ENCODE measurements at regions not wholly inside any gene's neighbourhood (a gene's known extent, or its start where the extent isn't known, plus 50 kb on each side); places are given as distances from the start of the nearest gene placed in this dataset.

DNA sequence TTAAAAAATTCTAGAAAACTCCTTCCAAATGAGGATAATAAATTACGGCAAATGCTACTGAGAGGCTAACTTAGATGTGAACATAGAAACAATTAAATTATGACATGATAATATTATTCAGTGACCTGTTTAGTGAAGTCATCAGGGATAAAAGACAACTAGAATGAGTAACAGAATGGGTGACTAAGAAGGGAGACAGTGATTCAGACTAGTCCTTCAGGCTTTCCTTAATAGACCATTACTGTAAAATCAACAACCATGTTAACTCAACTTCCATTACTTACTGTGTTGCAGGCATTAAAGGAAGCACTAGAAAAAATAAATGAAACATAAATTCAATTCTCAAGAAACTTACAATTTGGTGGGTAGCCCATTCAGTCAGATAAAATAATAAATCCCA lies 543.9 kb upstream of the LRFN5 start (continued):
- TF ChIP-seq, protein P1, sequence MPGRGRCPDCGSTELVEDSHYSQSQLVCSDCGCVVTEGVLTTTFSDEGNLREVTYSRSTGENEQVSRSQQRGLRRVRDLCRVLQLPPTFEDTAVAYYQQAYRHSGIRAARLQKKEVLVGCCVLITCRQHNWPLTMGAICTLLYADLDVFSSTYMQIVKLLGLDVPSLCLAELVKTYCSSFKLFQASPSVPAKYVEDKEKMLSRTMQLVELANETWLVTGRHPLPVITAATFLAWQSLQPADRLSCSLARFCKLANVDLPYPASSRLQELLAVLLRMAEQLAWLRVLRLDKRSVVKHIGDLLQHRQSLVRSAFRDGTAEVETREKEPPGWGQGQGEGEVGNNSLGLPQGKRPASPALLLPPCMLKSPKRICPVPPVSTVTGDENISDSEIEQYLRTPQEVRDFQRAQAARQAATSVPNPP (CRISPR knock-in tag; IDR thresholded peaks at IDR 0.05) = no peak

DNA sequence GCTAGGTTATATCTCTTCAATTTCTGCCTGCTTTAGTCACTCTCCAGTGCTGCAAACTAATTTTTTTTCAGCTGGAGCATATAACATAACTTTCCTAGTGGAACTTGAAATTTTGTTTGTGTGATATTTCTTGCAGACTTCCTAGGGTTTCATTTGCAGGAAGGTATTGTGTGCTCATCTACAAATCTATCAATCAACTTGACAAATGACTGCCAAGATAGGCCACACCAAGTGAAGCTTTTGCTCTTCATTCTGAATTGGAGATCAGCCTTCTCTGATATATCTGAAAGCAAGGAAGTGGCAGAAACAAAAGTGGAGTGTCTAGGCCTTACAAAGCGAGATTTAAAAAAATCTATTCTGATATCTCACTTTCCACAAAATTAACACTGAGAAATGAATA lies 551.1 kb upstream of the LRFN5 start:
- no peak overlapping the region for H3K9ac ChIP-seq (ENCODE audit: insufficient read depth, low read depth, low read length)
- no peak for DNase-seq (ENCODE audit: low spot score)
- BruUV-seq (replicated peaks) = no TSS peak
- H3K27me3 ChIP-seq (ENCODE audit: control insufficient read depth in 1 of 2, insufficient read depth in 2 of 2, low read length in 2 of 2) = no peaks in the 10 kb centered on the region
- no peak overlapping the region for H3K4me3 ChIP-seq (replicated peaks in 1 of 3; ENCODE audit: insufficient read depth in 1 of 3, low read depth in 2 of 3, low read length in 3 of 3)
- CTCF ChIA-PET (ENCODE audit: low intra/inter-chr PET ratio, low total read pairs) = no interaction called here
- ATAC-seq = no peak
- no peak for FAIRE-seq
- H3K36me3 ChIP-seq (replicated peaks in 1 of 2; ENCODE audit: control insufficient read depth in 1 of 2, insufficient read depth in 2 of 2, low read length in 2 of 2) = no peaks in the 10 kb centered on the region
- TF ChIP-seq, protein P2, sequence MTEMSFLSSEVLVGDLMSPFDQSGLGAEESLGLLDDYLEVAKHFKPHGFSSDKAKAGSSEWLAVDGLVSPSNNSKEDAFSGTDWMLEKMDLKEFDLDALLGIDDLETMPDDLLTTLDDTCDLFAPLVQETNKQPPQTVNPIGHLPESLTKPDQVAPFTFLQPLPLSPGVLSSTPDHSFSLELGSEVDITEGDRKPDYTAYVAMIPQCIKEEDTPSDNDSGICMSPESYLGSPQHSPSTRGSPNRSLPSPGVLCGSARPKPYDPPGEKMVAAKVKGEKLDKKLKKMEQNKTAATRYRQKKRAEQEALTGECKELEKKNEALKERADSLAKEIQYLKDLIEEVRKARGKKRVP (CRISPR knock-in tag; IDR thresholded peaks at IDR 0.05) = no peak
- TF ChIP-seq, protein P3, sequence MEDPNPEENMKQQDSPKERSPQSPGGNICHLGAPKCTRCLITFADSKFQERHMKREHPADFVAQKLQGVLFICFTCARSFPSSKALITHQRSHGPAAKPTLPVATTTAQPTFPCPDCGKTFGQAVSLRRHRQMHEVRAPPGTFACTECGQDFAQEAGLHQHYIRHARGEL (CRISPR knock-in tag; IDR thresholded peaks at IDR 0.05) = no peak
- TF ChIP-seq KLF9 (CRISPR knock-in tag; IDR thresholded peaks at IDR 0.05; ENCODE audit: low read depth) (no peak), BHLHE40 (IDR thresholded peaks at IDR 0.05; ENCODE audit: low read length) (no peak)
- whole genome bisulfite sequencing (ENCODE audit: low lambda C conversion rate) = 1% methylated on average over 1 of the region's 1 CpG
- POLR2A ChIA-PET = no interaction called here
- H4K20me1 ChIP-seq (ENCODE audit: insufficient read depth, low read length) = no peaks in the 10 kb centered on the region
- no peak overlapping the region for H3K4me2 ChIP-seq (ENCODE audit: low read depth, low read length)
- no peaks in the 10 kb centered on the region for H3K4me1 ChIP-seq (ENCODE audit: insufficient read depth, low read length)
- H3K79me2 ChIP-seq (ENCODE audit: insufficient read depth, low read length) = no peaks in the 10 kb centered on the region
- H3K9me3 ChIP-seq (ENCODE audit: low read length) = peaks cover 42% of the 10 kb centered on the region
- no peak overlapping the region for H2AFZ ChIP-seq (ENCODE audit: low read length)
- no peak overlapping the region for H3K27ac ChIP-seq (ENCODE audit: extremely low read length, insufficient read depth, low read length)
- intact Hi-C loops (cut with micrococcal nuclease; ENCODE audit: unreplicated experiment) = loop anchor here (10.0 kb wide), 1 partner anchor 1071 kb away; no protein-coding TSS in a partner anchor
- in situ Hi-C loops (cut with HindIII; ENCODE audit: extremely low pct_ligation_motif_present, low pct_unique_long_range_greater_than_20kb) = no loop called here

Measured in HepG2 (cell line).